Neural cell (in vitro differentiated cells): ENCODE measurements at regions not wholly inside any gene's neighbourhood (a gene's known extent, or its start where the extent isn't known, plus 50 kb on each side); places are given as distances from the start of the nearest gene placed in this dataset.
"Not testable (repeated sequence)": the region's sequence is repeated elsewhere in the genome, so short reads cannot be mapped to it uniquely, and the experiment has no call there.

Experiments used
- H2AFZ ChIP-seq: fragments of 200-600, 300-800 bp; sonication (generic), shearing (Covaris generic); 2 replicates; pipeline ENCODE4 v1.6.0; 2014; ENCODE audit warnings: low read depth, mild to moderate bottlenecking, antibody characterized with exemption, low read length, moderate library complexity
- H3F3A ChIP-seq: fragments of 200-600 bp; shearing (Covaris generic); 2 replicates; pipeline ENCODE4 v1.6.1; 2016; ENCODE audit warnings: mild to moderate bottlenecking, moderate library complexity, mixed read lengths, antibody characterized with exemption, low read length; ENCODE audit not compliant: insufficient read depth, poor library complexity, severe bottlenecking
- H3K27ac ChIP-seq: fragments of 200-600, 300-800 bp; sonication (generic), shearing (Covaris generic); 2 replicates; pipeline ENCODE4 v1.5.1; 2014; ENCODE audit warnings: mild to moderate bottlenecking, low read length, moderate library complexity
- H3K27me3 ChIP-seq: fragments of 300-800, 200-600 bp; sonication (generic), shearing (Covaris generic); 2 replicates; pipeline ENCODE4 v1.6.0; 2014; ENCODE audit warnings: mild to moderate bottlenecking, low read depth, low read length, moderate library complexity; ENCODE audit not compliant: insufficient read depth
- H3K36me3 ChIP-seq: fragments of 300-800, 200-600 bp; sonication (generic), shearing (Covaris generic); 2 replicates; pipeline ENCODE4 v1.5.1; 2014; ENCODE audit warnings: mild to moderate bottlenecking, antibody characterized with exemption, low read length, moderate library complexity; ENCODE audit not compliant: insufficient read depth
- H3K4me2 ChIP-seq: fragments of 300-800, 200-600 bp; sonication (generic), shearing (Covaris generic); 2 replicates; pipeline ENCODE4 v1.6.0; 2014; ENCODE audit warnings: mild to moderate bottlenecking, low read length
- H3K4me3 ChIP-seq: fragments of 300-800, 200-600 bp; sonication (generic), shearing (Covaris generic); 2 replicates; pipeline ENCODE4 v1.5.1; 2014; ENCODE audit warnings: mild to moderate bottlenecking, low read length, moderate library complexity
- H3K79me2 ChIP-seq: fragments of 200-600 bp; shearing (Covaris generic); replicated peaks from 2 replicates; pipeline ENCODE4 v1.6.0; 2014; ENCODE audit warnings: mild to moderate bottlenecking, low read length, moderate library complexity; ENCODE audit not compliant: insufficient read depth
- H3K9ac ChIP-seq: fragments of 300-800, 200-600 bp; sonication (generic), shearing (Covaris generic); 2 replicates; pipeline ENCODE4 v1.6.1; 2016; ENCODE audit warnings: mild to moderate bottlenecking, low read length, mixed read lengths
- H3K9me2 ChIP-seq: fragments of 200-600 bp; shearing (Covaris generic); 2 replicates; pipeline ENCODE4 v1.6.1; 2016; ENCODE audit warnings: mild to moderate bottlenecking, low read length, mixed read lengths; ENCODE audit not compliant: insufficient read depth
- H3K9me3 ChIP-seq: fragments of 200-600, 300-800 bp; sonication (generic), shearing (Covaris generic); 2 replicates; pipeline ENCODE4 v1.6.1; 2016; ENCODE audit warnings: mild to moderate bottlenecking, mixed run types, low read length, moderate library complexity, mixed read lengths
- H4K20me1 ChIP-seq: fragments of 200-600 bp; shearing (Covaris generic); 2 replicates; pipeline ENCODE4 v1.6.1; 2016; ENCODE audit warnings: mild to moderate bottlenecking, mixed run types; ENCODE audit not compliant: insufficient read depth
- small RNA-seq, 3 experiments: library from RNA; depleted of rRNA; stranded (forward); fragments of <200 nt; gene quantifications; one replicate each; pipeline ENCODE3, GENCODE V24; 2012

DNA sequence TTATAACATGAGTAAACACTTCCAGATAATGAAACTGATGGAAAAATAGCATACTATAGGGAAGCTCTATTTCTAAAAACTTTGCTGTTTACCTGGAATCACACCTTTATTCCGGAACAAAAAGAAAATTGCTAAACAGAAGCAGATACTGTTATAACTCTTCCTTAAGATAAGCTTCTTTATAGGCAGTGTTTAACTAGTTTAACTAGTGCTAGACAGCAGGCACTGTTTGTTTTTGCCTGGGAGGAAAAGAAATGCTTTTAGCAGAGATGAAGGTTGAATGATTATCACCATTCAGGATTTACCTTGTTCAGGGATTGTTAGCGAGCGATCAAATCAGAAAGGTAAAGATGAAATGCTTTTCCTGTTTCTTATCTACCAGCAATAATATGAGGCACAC lies 54.7 kb upstream of the PDPR start:
- H3K79me2 ChIP-seq: not testable (repeated sequence)

DNA sequence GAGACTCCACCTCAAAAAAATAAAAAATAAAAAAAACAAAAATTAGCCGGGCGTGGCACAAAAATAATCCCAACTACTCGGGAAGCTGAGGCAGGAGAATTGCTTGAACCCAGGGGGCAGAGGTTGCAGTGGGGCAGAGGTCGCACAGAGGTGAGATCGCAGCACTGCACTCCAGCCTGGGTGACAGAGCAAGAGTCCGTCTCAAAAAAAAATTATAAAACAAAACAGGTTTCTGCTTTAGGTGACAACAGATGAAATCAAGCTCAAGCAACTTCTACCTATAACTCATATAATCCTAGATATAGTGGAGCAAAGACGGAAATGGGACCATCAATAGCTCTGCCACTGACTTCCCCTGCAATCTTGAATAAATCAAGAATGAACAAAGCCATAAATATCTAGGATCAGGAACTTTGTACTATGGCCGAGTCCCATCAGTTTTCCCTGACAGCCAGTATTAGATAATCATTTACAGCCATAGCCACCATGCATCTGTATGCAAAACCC lies 53.6 kb upstream of the PDPR start:
- H3K4me3 ChIP-seq, H3K36me3 ChIP-seq, H3K27ac ChIP-seq, H3K27me3 ChIP-seq, H3F3A ChIP-seq, H3K79me2 ChIP-seq, H3K4me2 ChIP-seq, H4K20me1 ChIP-seq, H3K9ac ChIP-seq, H2AFZ ChIP-seq, H3K9me3 ChIP-seq, H3K9me2 ChIP-seq: not testable (repeated sequence)

More for the DNA sequence above, 54.7 kb upstream of the PDPR start:
- not testable (repeated sequence) for H3K9ac ChIP-seq, H2AFZ ChIP-seq, H3F3A ChIP-seq, H3K27me3 ChIP-seq, H3K4me2 ChIP-seq, H4K20me1 ChIP-seq, H3K9me3 ChIP-seq, H3K36me3 ChIP-seq, H3K9me2 ChIP-seq, H3K4me3 ChIP-seq, H3K27ac ChIP-seq

DNA sequence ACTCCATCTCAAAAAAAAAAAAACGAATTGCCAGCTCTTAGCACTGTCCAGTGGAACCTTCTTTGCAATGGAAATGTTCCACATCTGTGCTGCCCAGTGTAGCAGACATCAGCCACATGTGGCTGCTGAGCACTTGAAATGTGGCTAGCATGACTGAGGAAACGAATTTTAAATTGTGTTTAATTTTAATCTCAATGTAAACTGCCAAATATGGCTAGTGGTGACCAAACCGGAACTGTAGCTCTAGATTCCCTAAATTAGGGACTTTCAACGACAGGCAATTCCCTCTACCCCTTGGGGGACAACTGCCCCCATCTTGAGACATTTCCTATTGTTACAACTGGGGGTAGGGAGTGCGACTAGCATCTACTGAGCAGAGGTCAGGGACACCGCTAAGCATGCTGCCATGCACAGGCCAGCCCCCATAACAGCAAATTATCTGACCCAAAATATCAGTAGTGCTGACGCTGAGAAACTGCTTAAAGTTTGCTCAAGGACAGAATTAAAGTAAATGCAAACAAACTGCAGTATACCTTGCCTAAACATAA lies 52.4 kb upstream of the PDPR start:
- H3K9ac ChIP-seq, H3K9me2 ChIP-seq, H3F3A ChIP-seq, H3K79me2 ChIP-seq, H4K20me1 ChIP-seq, H3K27me3 ChIP-seq, H3K4me2 ChIP-seq, H3K4me3 ChIP-seq, H2AFZ ChIP-seq, H3K9me3 ChIP-seq, H3K27ac ChIP-seq, H3K36me3 ChIP-seq: not testable (repeated sequence)

DNA sequence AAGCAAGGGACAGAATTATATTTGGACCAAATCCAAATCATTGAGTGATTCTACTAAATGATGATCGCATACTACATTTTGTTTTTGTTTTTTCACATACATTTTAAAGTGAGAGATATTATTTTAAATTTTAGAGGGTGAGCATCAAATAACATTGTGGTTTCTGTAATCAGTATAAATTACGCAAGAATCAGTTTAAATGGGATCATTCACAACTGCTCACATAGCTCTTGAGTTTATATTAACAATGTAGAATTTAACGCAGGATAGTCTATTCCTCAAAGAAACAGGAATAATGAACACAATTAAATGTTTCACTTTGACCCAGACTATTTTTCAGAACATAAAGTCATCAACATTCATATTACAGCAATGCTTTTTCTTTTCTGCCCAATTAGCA lies 51.2 kb upstream of the PDPR start:
- H3K79me2 ChIP-seq: not testable (repeated sequence)

More for the DNA sequence above, 51.2 kb upstream of the PDPR start:
- not testable (repeated sequence) for H3K9ac ChIP-seq, H3K27me3 ChIP-seq, H3K27ac ChIP-seq, H3K9me3 ChIP-seq, H3F3A ChIP-seq, H3K4me3 ChIP-seq, H2AFZ ChIP-seq, H3K4me2 ChIP-seq, H3K9me2 ChIP-seq, H3K36me3 ChIP-seq, H4K20me1 ChIP-seq

Small RNA genes lying in the stretch of these regions (small RNA-seq; reads per million reads assigned to genes)
- 0 reads per million in 3 experiments for gene MIR1972-2
